ENCODE measurements at regions not wholly inside any gene's neighbourhood (a gene's known extent, or its start where the extent isn't known, plus 50 kb on each side); places are given as distances from the start of the nearest gene placed in this dataset.

- no peak for DNase-seq (ENCODE audit: low read depth)
- no peak overlapping the region for H3K4me3 ChIP-seq (ENCODE audit: low read depth, low read length)
- TF ChIP-seq POLR2A (IDR thresholded peaks at IDR 0.05; ENCODE audit: extremely low read depth, insufficient read length): no peak
- no peak for TF ChIP-seq CTCF (IDR thresholded peaks at IDR 0.05; ENCODE audit: low read depth, low read length)
- no peak for TF ChIP-seq MYC (IDR thresholded peaks at IDR 0.05; ENCODE audit: low read depth, low read length)
- TF ChIP-seq MAX (IDR thresholded peaks at IDR 0.05; ENCODE audit: low read depth, low read length): no peak
Measured at GRCh38 chr12:131372706-131373195, 338.1 kb upstream of the SFSWAP start.

- TF ChIP-seq MAX (IDR thresholded peaks at IDR 0.05; ENCODE audit: low read depth, low read length) (no peak), CTCF (IDR thresholded peaks at IDR 0.05; ENCODE audit: low read depth, low read length) (no peak), POLR2A (IDR thresholded peaks at IDR 0.05; ENCODE audit: extremely low read depth, insufficient read length) (no peak), MYC (IDR thresholded peaks at IDR 0.05; ENCODE audit: low read depth, low read length) (no peak)
- DNase-seq (ENCODE audit: low read depth): no peak
- no peak overlapping the region for H3K4me3 ChIP-seq (ENCODE audit: low read depth, low read length)
Measured at GRCh38 chr12:131375261-131375971, 335.5 kb upstream of the SFSWAP start.

- TF ChIP-seq MAX (IDR thresholded peaks at IDR 0.05; ENCODE audit: low read depth, low read length): no peak
- no peak for TF ChIP-seq CTCF (IDR thresholded peaks at IDR 0.05; ENCODE audit: low read depth, low read length)
- TF ChIP-seq MYC (IDR thresholded peaks at IDR 0.05; ENCODE audit: low read depth, low read length): no peak
- H3K4me3 ChIP-seq (ENCODE audit: low read depth, low read length): no peak overlapping the region
- DNase-seq (ENCODE audit: low read depth): no peak
Measured at GRCh38 chr12:131375972-131376345, 334.9 kb upstream of the SFSWAP start.

- DNase-seq (ENCODE audit: low read depth): no peak
- H3K4me3 ChIP-seq (ENCODE audit: low read depth, low read length): no peak overlapping the region
- TF ChIP-seq MYC (IDR thresholded peaks at IDR 0.05; ENCODE audit: low read depth, low read length) (no peak), POLR2A (IDR thresholded peaks at IDR 0.05; ENCODE audit: extremely low read depth, insufficient read length) (no peak), MAX (IDR thresholded peaks at IDR 0.05; ENCODE audit: low read depth, low read length) (no peak), CTCF (IDR thresholded peaks at IDR 0.05; ENCODE audit: low read depth, low read length) (no peak)
Measured at GRCh38 chr12:131378176-131378842, 332.6 kb upstream of the SFSWAP start.

- TF ChIP-seq POLR2A (IDR thresholded peaks at IDR 0.05; ENCODE audit: extremely low read depth, insufficient read length) (no peak), MYC (IDR thresholded peaks at IDR 0.05; ENCODE audit: low read depth, low read length) (no peak), MAX (IDR thresholded peaks at IDR 0.05; ENCODE audit: low read depth, low read length) (no peak), CTCF (IDR thresholded peaks at IDR 0.05; ENCODE audit: low read depth, low read length) (no peak)
- DNase-seq (ENCODE audit: low read depth): no peak
- H3K4me3 ChIP-seq (ENCODE audit: low read depth, low read length): no peak overlapping the region
Measured at GRCh38 chr12:131378861-131379665, 331.8 kb upstream of the SFSWAP start.

All from NB4 (cell line).